Glutamatergic neuron (in vitro differentiated cells): ENCODE measurements at regions not wholly inside any gene's neighbourhood (a gene's known extent, or its start where the extent isn't known, plus 50 kb on each side); places are given as distances from the start of the nearest gene placed in this dataset.

Experiments used
- DNase-seq: peaks from one replicate; pipeline ENCODE4 v3.0.0; 2022
- H3K27ac Mint-ChIP-seq: one replicate; pipeline ENCODE4 v1.8.0; 2020; ENCODE audit warnings: mild to moderate bottlenecking, mixed read lengths, inconsistent platforms; ENCODE audit not compliant: unreplicated experiment
- H3K27me3 Mint-ChIP-seq: one replicate; pipeline ENCODE4 v1.8.0; 2020; ENCODE audit warnings: mild to moderate bottlenecking, moderate library complexity, mixed read lengths, inconsistent platforms; ENCODE audit not compliant: unreplicated experiment
- H3K36me3 Mint-ChIP-seq: one replicate; pipeline ENCODE4 v1.8.0; 2020; ENCODE audit warnings: mild to moderate bottlenecking, mixed read lengths, inconsistent platforms; ENCODE audit not compliant: unreplicated experiment
- H3K4me1 Mint-ChIP-seq: one replicate; pipeline ENCODE4 v1.8.0; 2020; ENCODE audit warnings: mild to moderate bottlenecking, low read depth, mixed read lengths, inconsistent platforms; ENCODE audit not compliant: unreplicated experiment
- H3K4me3 Mint-ChIP-seq: one replicate; pipeline ENCODE4 v1.8.0; 2020; ENCODE audit warnings: mild to moderate bottlenecking, mixed read lengths, inconsistent platforms; ENCODE audit not compliant: unreplicated experiment
- H3K9me3 Mint-ChIP-seq: one replicate; pipeline ENCODE4 v1.8.0; 2020; ENCODE audit warnings: mild to moderate bottlenecking, moderate library complexity, mixed read lengths, inconsistent platforms; ENCODE audit not compliant: unreplicated experiment
- TF ChIP-seq, protein P1 (sequence below): fragments of 200-600 bp; sonication (generic); IDR thresholded peaks from one replicate; pipeline ENCODE4 v1.5.0; 2021; ENCODE audit not compliant: partially characterized antibody, unreplicated experiment

DNA sequence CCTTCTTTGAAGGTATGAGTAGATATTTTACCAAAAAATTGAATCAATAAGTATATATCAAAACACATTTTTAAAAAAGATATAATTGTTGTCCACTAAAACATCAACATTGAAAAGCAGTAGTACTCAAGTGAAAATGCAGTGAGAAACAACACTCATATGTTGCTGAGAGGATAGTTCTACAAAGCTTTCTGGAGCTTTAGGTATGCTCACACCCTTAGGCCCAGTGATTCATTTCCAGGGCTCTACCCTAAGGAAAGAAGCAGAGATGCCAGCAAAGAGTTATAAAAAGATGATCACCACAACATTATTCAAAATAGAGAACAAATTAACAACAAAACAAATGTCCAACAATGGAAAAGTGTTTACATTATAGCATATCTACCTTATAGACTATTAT, 197.3 kb upstream of the CCDC150 start:
- Mint-ChIP-seq H3K9me3 (peaks cover 4% of the 10 kb centered on the region), H3K27me3 (no peaks in the 10 kb centered on the region), H3K4me1 (peaks cover 27% of the 10 kb centered on the region), H3K4me3 (no peak overlapping the region), H3K27ac (no peak overlapping the region), H3K36me3 (no peaks in the 10 kb centered on the region)
- TF ChIP-seq, protein P1, sequence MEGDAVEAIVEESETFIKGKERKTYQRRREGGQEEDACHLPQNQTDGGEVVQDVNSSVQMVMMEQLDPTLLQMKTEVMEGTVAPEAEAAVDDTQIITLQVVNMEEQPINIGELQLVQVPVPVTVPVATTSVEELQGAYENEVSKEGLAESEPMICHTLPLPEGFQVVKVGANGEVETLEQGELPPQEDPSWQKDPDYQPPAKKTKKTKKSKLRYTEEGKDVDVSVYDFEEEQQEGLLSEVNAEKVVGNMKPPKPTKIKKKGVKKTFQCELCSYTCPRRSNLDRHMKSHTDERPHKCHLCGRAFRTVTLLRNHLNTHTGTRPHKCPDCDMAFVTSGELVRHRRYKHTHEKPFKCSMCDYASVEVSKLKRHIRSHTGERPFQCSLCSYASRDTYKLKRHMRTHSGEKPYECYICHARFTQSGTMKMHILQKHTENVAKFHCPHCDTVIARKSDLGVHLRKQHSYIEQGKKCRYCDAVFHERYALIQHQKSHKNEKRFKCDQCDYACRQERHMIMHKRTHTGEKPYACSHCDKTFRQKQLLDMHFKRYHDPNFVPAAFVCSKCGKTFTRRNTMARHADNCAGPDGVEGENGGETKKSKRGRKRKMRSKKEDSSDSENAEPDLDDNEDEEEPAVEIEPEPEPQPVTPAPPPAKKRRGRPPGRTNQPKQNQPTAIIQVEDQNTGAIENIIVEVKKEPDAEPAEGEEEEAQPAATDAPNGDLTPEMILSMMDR, result no peak
- no peak for DNase-seq

DNA sequence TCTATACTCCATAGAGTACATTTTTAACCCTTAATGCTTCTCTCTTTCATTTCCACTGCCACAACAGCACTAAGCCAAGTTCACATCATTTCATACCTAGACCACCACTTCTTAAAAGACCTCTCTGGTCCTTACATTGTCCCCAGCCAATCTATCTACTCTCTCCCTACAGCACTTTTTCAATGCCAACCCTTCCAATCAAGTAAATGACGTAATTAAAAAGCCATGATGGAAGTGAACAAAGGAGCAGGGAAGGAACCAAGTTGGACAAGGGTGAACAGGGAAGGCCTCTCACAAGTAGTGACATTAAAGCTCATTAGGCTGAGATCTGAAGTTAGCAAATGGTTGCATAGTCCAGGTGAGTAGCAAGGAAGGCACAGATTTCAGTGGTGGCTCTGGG, 195.1 kb upstream of the CCDC150 start:
- H3K36me3 Mint-ChIP-seq, result no peaks in the 10 kb centered on the region
- H3K4me1 Mint-ChIP-seq, result peaks cover 31% of the 10 kb centered on the region

DNA sequence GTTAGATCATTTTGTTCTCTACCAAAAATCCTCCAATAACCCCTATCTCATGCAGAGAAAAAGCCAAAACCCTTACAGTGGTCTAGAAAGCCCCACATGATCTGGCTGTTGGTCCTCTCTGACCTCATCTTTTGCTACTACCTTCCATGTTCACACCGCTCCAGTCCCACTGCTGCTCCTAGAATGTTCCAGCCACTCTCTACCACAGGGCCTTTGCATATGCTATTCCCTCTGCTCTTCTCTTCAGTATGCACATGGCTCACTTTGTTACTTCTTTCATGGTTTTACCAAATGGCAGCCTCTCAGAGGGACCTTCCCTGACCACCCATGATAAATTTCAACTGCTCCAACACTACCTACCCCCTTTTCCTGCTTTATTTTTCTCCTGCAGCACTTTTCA, 193.5 kb upstream of the CCDC150 start:
- no peaks in the 10 kb centered on the region for H3K27me3 Mint-ChIP-seq
- TF ChIP-seq, protein P1, result no peak
- no peaks in the 10 kb centered on the region for H3K9me3 Mint-ChIP-seq
- no peaks in the 10 kb centered on the region for H3K36me3 Mint-ChIP-seq
- H3K27ac Mint-ChIP-seq, result no peak overlapping the region
- no peak overlapping the region for H3K4me3 Mint-ChIP-seq
- no peak for DNase-seq
- H3K4me1 Mint-ChIP-seq, result peaks cover 22% of the 10 kb centered on the region

More for the DNA sequence above, 195.1 kb upstream of the CCDC150 start:
- no peak for DNase-seq
- TF ChIP-seq, protein P1, result no peak
- H3K27me3 Mint-ChIP-seq, result no peaks in the 10 kb centered on the region
- no peak overlapping the region for H3K4me3 Mint-ChIP-seq
- H3K9me3 Mint-ChIP-seq, result peaks cover 2% of the 10 kb centered on the region
- H3K27ac Mint-ChIP-seq, result no peak overlapping the region

DNA sequence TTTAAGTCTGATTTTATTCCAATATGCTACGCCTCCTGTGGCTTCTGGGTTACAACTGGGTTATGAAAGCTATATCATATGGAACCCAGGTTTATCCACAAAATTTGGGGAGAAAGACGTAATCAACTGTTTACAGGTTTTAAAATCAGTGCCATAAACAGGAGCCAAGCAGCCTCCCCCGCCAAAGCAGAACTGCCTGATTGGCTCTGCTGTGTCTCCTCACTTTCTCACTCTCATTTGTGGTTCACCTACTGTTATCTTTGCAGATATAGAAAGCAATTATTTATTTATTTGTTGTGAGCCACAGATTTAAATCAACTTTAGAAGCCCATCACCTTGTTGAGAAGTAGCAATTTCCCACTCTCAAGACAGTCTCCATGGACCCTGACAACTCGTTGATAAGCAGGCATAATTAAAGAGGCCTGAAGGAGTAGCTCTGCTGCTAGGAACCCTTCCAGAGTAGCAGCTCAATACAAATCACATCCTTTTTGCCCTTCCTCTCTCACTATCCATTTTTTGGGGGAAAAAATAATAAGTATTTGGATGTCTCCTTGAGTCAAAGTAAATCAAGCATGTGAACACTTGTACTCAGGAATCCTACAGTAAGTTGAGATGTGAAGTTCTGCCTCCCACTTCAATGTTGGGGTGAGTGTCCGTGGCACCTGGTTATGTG, 191.0 kb upstream of the CCDC150 start:
- no peaks in the 10 kb centered on the region for H3K27me3 Mint-ChIP-seq

DNA sequence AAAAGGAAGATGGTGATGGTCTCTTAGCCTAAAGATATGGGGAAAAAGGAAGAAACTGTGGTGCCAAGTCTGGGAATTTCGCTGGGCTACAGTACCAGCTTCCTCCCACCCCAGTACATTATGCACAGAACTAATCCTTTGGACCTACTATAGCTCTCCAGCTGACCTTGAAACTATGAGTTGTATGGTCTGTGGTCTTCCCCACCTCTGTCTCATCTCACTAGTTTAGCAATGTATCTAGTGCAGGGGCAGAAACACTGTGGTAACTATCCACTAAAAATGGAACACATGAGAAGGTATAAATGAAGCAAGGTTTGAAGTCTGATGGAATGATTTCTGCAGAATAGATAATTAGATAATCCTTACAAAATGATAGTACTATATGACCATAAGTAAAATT, 190.4 kb upstream of the CCDC150 start:
- Mint-ChIP-seq H3K4me1 (peaks cover 17% of the 10 kb centered on the region), H3K4me3 (no peak overlapping the region), H3K36me3 (no peaks in the 10 kb centered on the region)

More for the DNA sequence above, 191.0 kb upstream of the CCDC150 start:
- Mint-ChIP-seq H3K36me3 (no peaks in the 10 kb centered on the region), H3K4me3 (no peak overlapping the region), H3K4me1 (peaks cover 15% of the 10 kb centered on the region), H3K9me3 (no peaks in the 10 kb centered on the region), H3K27ac (no peak overlapping the region)
- DNase-seq, result no peak
- TF ChIP-seq, protein P1, result no peak

More for the DNA sequence above, 190.4 kb upstream of the CCDC150 start:
- Mint-ChIP-seq H3K27ac (no peak overlapping the region), H3K27me3 (no peaks in the 10 kb centered on the region), H3K9me3 (no peaks in the 10 kb centered on the region)
- no peak for DNase-seq
- TF ChIP-seq, protein P1, result no peak
